ENCODE measurements at regions not wholly inside any gene's neighbourhood (a gene's known extent, or its start where the extent isn't known, plus 50 kb on each side); places are given as distances from the start of the nearest gene placed in this dataset.

GRCh38 chr10:10722422-10722821 lies 295.2 kb upstream of the CELF2 start:
- TF ChIP-seq CTCF (IDR thresholded peaks at IDR 0.05) (no peak), POLR2AphosphoS5 (IDR thresholded peaks at IDR 0.05; ENCODE audit: insufficient read depth in 1 of 2, low read depth in 1 of 2) (no peak), POLR2A (IDR thresholded peaks at IDR 0.05) (no peak)
